HepG2 (cell line): ENCODE measurements at regions not wholly inside any gene's neighbourhood (a gene's known extent, or its start where the extent isn't known, plus 50 kb on each side); places are given as distances from the start of the nearest gene placed in this dataset.

Experiments
- ATAC-seq: fragments of 200-7000 bp; cut with Tn5 transposase; 3 replicates; pipeline ENCODE4 v1.9.1; 2020; ENCODE audit warnings: mild to moderate bottlenecking, moderate library complexity
- BruUV-seq: library from RNA; stranded (reverse); fragments of 400-500 nt; replicated peaks from 2 replicates; lab custom pipeline; 2021; lab: Mats Ljungman, UMichigan
- CTCF ChIA-PET: fragments of 300-600 bp; formaldehyde crosslinking; extraction: SDS; loops from one replicate; lab custom pipeline; 2021; ENCODE audit warnings: low total read pairs, inconsistent platforms, low intra/inter-chr PET ratio; lab: Yijun Ruan, JAX
- POLR2A ChIA-PET: fragments of 350-600 bp; sonication (Branson Sonifier 250); formaldehyde crosslinking; loops from one replicate; lab custom pipeline; 2020; ENCODE audit warnings: antibody characterized with exemption, inconsistent platforms; lab: Yijun Ruan, JAX
- DNase-seq: peaks from one replicate; pipeline ENCODE4 v3.0.0-alpha.2; 2015; ENCODE audit warnings: low spot score
- FAIRE-seq: peaks from 3 replicates; lab custom pipeline; 2011; peaks lifted over from hg19 to GRCh38; lab: Jason Lieb, UNC
- H2AFZ ChIP-seq: one replicate; pipeline ENCODE4 v1.6.1; 2011; ENCODE audit warnings: low read length, inconsistent platforms
- H3K27ac ChIP-seq: fragments of 300-600 bp; 3 replicates; pipeline ENCODE4 v1.8.0; 2011; ENCODE audit warnings: mixed run types, mild to moderate bottlenecking, mixed read lengths, low read length, inconsistent platforms; ENCODE audit not compliant: insufficient read depth; ENCODE audit errors: extremely low read length
- H3K27me3 ChIP-seq, 2 experiments: fragments of 200-600 bp in 1 of 2; 2 replicates in 1 of 2; 3 replicates in 1 of 2; pipeline versions ENCODE4 v1.6.0 to v1.8.0; 2011; ENCODE audit warnings: low read length in 2 of 2, mild to moderate bottlenecking in 2 of 2, moderate library complexity in 2 of 2, inconsistent platforms in 1 of 2; ENCODE audit not compliant: insufficient read depth in 2 of 2, control insufficient read depth in 1 of 2
- H3K36me3 ChIP-seq, 2 experiments: fragments of 200-600 bp in 1 of 2; replicated peaks in 1 of 2; 2 replicates in 1 of 2; 3 replicates in 1 of 2; pipeline versions ENCODE4 v1.5.1 to v1.8.0; 2011; ENCODE audit warnings: low read length in 2 of 2, inconsistent platforms in 1 of 2; ENCODE audit not compliant: insufficient read depth in 2 of 2, control insufficient read depth in 1 of 2
- H3K4me1 ChIP-seq: 2 replicates; pipeline ENCODE4 v1.5.1; 2012; ENCODE audit warnings: low read length, inconsistent platforms; ENCODE audit not compliant: insufficient read depth
- H3K4me2 ChIP-seq: 2 replicates; pipeline ENCODE4 v1.6.0; 2011; ENCODE audit warnings: low read depth, low read length, inconsistent platforms
- H3K4me3 ChIP-seq, 3 experiments: fragments of 200-600 bp in 1 of 3; sonication (generic), shearing (Covaris generic) in 1 of 3; replicated peaks in 1 of 3; 2 replicates each; pipeline ENCODE4 v1.5.1; 2011 to 2016; ENCODE audit warnings: low read length in 3 of 3, inconsistent platforms in 2 of 3, low read depth in 2 of 3, mild to moderate bottlenecking in 2 of 3, control low read depth in 1 of 3, mixed read lengths in 1 of 3; ENCODE audit not compliant: insufficient read depth in 1 of 3
- H3K79me2 ChIP-seq: one replicate; pipeline ENCODE4 v1.6.1; 2011; ENCODE audit warnings: low read length, inconsistent platforms; ENCODE audit not compliant: insufficient read depth
- H3K9ac ChIP-seq: 2 replicates; pipeline ENCODE4 v1.6.0; 2011; ENCODE audit warnings: mild to moderate bottlenecking, low read depth, low read length, inconsistent platforms; ENCODE audit not compliant: insufficient read depth
- H3K9me3 ChIP-seq: 2 replicates; pipeline ENCODE4 v1.5.1; 2012; ENCODE audit warnings: mild to moderate bottlenecking, low read length
- H4K20me1 ChIP-seq: 2 replicates; pipeline ENCODE4 v1.6.0; 2011; ENCODE audit warnings: inconsistent platforms, mild to moderate bottlenecking, low read length, moderate library complexity; ENCODE audit not compliant: insufficient read depth
- HNRNPLL ChIP-seq: fragments of 200-400 bp; formaldehyde crosslinking; IDR thresholded peaks from 2 replicates; pipeline ENCODE4 v1.6.1; 2017; ENCODE audit warnings: mild to moderate bottlenecking, low read depth, low read length; ENCODE audit not compliant: poor library complexity, severe bottlenecking
- KDM5A ChIP-seq: fragments of 200-600 bp; sonication (generic); IDR thresholded peaks from 2 replicates; pipeline ENCODE4 v1.7.0; 2018; ENCODE audit warnings: antibody characterized with exemption, mild to moderate bottlenecking, low read length, borderline replicate concordance
- NFIB ChIP-seq: sonication (generic); formaldehyde crosslinking; IDR thresholded peaks from 2 replicates; pipeline ENCODE4 v1.9.0; 2021; ENCODE audit warnings: missing genetic modification reagents, mild to moderate bottlenecking, borderline replicate concordance
- PHF5A ChIP-seq: IDR thresholded peaks from one replicate; pipeline ENCODE4 v1.6.1; 2018; ENCODE audit warnings: low read depth, missing genetic modification reagents; ENCODE audit not compliant: unreplicated experiment
- POLR2AphosphoS2 ChIP-seq: IDR thresholded peaks from 2 replicates; pipeline ENCODE4 v1.6.1; 2011; ENCODE audit warnings: low read depth, low read length, improper control_type of control experiment
- RBFOX2 ChIP-seq: fragments of 200-400 bp; formaldehyde crosslinking; IDR thresholded peaks from 2 replicates; pipeline ENCODE4 v1.6.1; 2017; ENCODE audit warnings: low read depth, mild to moderate bottlenecking, low read length
- SMAD1 ChIP-seq: sonication (generic); formaldehyde crosslinking; IDR thresholded peaks from 2 replicates; pipeline ENCODE4 v1.4.0; 2020; ENCODE audit warnings: missing genetic modification reagents, low read depth, mild to moderate bottlenecking, borderline replicate concordance
- TCF12 ChIP-seq, 2 experiments: fragments of 450-650 bp in 1 of 2; sonication (generic) in 1 of 2; formaldehyde crosslinking in 1 of 2; IDR thresholded peaks; 2 replicates each; pipeline versions ENCODE4 v1.6.1 to v1.8.0; 2017 to 2022; ENCODE audit warnings: antibody characterized with exemption in 1 of 2, mild to moderate bottlenecking in 1 of 2, missing genetic modification reagents in 1 of 2, moderate library complexity in 1 of 2
- ZC3H13 ChIP-seq: sonication (generic); formaldehyde crosslinking; IDR thresholded peaks from 2 replicates; pipeline ENCODE4 v1.8.1; 2023; ENCODE audit warnings: mild to moderate bottlenecking, missing genetic modification reagents, moderate library complexity
- ZFP91 ChIP-seq: sonication (generic); formaldehyde crosslinking; IDR thresholded peaks from 2 replicates; pipeline ENCODE4 v1.9.0; 2022; ENCODE audit warnings: missing genetic modification reagents, mild to moderate bottlenecking, borderline replicate concordance
- ZNF44 ChIP-seq: sonication (generic); formaldehyde crosslinking; IDR thresholded peaks from 2 replicates; pipeline ENCODE4 v1.5.1; 2020; ENCODE audit warnings: mild to moderate bottlenecking, missing genetic modification reagents
- ZNF672 ChIP-seq: sonication (generic); formaldehyde crosslinking; IDR thresholded peaks from 2 replicates; pipeline ENCODE4 v1.8.1; 2022; ENCODE audit warnings: missing genetic modification reagents
- ZNF841 ChIP-seq: sonication (generic); formaldehyde crosslinking; IDR thresholded peaks from 2 replicates; pipeline ENCODE4 v1.8.1; 2023; ENCODE audit warnings: missing genetic modification reagents, borderline replicate concordance
- WGBS: methylation state at CpG from one replicate; pipeline ENCODE4 v1.1.6; 2017; ENCODE audit warnings: low lambda C conversion rate; 5-methylcytosine and 5-hydroxymethylcytosine counted together
- in situ Hi-C: cut with HindIII; loops from 2 replicates; pipeline ENCODE4 v1.10.0; 2017; ENCODE audit warnings: low pct_unique_long_range_greater_than_20kb; ENCODE audit not compliant: extremely low pct_ligation_motif_present
- intact Hi-C: fragments of 100-400 bp; cut with micrococcal nuclease; formaldehyde crosslinking; loops from one replicate; pipeline ENCODE4 v1.10.0; 2022; ENCODE audit not compliant: unreplicated experiment
- TF ChIP-seq, protein P1 (sequence below): IDR thresholded peaks from 2 replicates; pipeline ENCODE4 v1.6.1; 2016; ENCODE audit warnings: low read depth
- TF ChIP-seq, protein P2 (sequence below): sonication (generic); formaldehyde crosslinking; IDR thresholded peaks from 2 replicates; pipeline ENCODE4 v1.5.0; 2020; ENCODE audit warnings: mild to moderate bottlenecking, missing genetic modification reagents

GRCh38 chr10:36096576-36096975 is 454.5 kb upstream of the FZD8 start:
- H3K9me3 ChIP-seq: no peaks in the 10 kb centered on the region
- in situ Hi-C loops: no loop called here
- no peak for DNase-seq
- CTCF ChIA-PET: no interaction called here
- WGBS: 56% methylated on average over 2 of the region's 2 CpGs
- no peak overlapping the region for H3K9ac ChIP-seq
- BruUV-seq: no TSS peak
- H3K79me2 ChIP-seq: no peaks in the 10 kb centered on the region
- no peaks in the 10 kb centered on the region for H4K20me1 ChIP-seq
- no peaks in the 10 kb centered on the region for H3K36me3 ChIP-seq
- TF ChIP-seq HNRNPLL (no peak), ZNF841 (CRISPR knock-in tag) (no peak), ZNF672 (no peak), PHF5A (no peak), RBFOX2 (no peak), ZNF44 (CRISPR knock-in tag) (no peak), ZFP91 (CRISPR knock-in tag) (no peak), TCF12 (IDR thresholded peaks at IDR 0.05) (no peak), TCF12 (CRISPR knock-in tag; IDR thresholded peaks at IDR 0.05) (no peak)
- POLR2A ChIA-PET: no interaction called here
- H3K4me1 ChIP-seq: no peaks in the 10 kb centered on the region
- ATAC-seq: no peak
- no peak overlapping the region for H3K4me3 ChIP-seq
- no peak overlapping the region for H3K4me2 ChIP-seq
- no peak for FAIRE-seq
- intact Hi-C loops: no loop called here
- no peak overlapping the region for H3K27ac ChIP-seq
- H2AFZ ChIP-seq: no peak overlapping the region
- no peaks in the 10 kb centered on the region for H3K27me3 ChIP-seq

DNA sequence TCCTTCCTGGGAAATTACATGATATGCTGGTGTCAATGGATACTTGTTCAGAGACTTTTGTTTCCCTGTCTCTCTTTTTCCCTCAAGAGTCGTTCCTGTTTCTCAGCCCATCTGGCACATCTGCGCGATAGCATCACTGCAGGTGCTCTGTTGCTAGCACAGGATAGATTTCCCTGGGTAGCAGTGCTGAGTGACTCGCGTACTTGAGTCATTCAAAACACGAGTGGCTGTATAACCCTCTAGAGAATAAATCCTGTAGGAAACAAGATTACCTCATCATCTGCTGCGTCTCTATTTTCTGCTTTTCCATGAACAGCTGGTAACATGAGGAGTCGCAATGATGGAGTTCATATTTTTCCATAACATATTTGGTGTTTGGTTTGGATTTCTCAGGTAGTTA is 452.0 kb upstream of the FZD8 start:
- Histone ChIP-seq H3K27ac (no peak overlapping the region), H3K4me3 (no peak overlapping the region), H3K9ac (no peak overlapping the region), H3K79me2 (no peaks in the 10 kb centered on the region), H3K4me2 (no peak overlapping the region), H3K36me3 (no peaks in the 10 kb centered on the region), H3K27me3 (no peaks in the 10 kb centered on the region), H4K20me1 (no peaks in the 10 kb centered on the region), H3K4me1 (no peaks in the 10 kb centered on the region)
- no peak for ATAC-seq
- DNase-seq: no peak
- intact Hi-C loops: no loop called here
- BruUV-seq: no TSS peak
- WGBS: 52% methylated on average over 8 of the region's 8 CpGs
- ChIA-PET POLR2A (no interaction called here), CTCF (no interaction called here)
- no peak for TF ChIP-seq SMAD1 (CRISPR knock-in tag)
- no peak for TF ChIP-seq POLR2AphosphoS2
- no peak for TF ChIP-seq ZC3H13 (CRISPR knock-in tag)
- TF ChIP-seq, protein P1, sequence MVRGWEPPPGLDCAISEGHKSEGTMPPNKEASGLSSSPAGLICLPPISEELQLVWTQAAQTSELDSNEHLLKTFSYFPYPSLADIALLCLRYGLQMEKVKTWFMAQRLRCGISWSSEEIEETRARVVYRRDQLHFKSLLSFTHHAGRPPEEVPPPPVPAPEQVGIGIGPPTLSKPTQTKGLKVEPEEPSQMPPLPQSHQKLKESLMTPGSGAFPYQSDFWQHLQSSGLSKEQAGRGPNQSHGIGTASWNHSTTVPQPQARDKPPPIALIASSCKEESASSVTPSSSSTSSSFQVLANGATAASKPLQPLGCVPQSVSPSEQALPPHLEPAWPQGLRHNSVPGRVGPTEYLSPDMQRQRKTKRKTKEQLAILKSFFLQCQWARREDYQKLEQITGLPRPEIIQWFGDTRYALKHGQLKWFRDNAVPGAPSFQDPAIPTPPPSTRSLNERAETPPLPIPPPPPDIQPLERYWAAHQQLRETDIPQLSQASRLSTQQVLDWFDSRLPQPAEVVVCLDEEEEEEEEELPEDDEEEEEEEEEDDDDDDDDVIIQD: no peak
- TF ChIP-seq, protein P2, sequence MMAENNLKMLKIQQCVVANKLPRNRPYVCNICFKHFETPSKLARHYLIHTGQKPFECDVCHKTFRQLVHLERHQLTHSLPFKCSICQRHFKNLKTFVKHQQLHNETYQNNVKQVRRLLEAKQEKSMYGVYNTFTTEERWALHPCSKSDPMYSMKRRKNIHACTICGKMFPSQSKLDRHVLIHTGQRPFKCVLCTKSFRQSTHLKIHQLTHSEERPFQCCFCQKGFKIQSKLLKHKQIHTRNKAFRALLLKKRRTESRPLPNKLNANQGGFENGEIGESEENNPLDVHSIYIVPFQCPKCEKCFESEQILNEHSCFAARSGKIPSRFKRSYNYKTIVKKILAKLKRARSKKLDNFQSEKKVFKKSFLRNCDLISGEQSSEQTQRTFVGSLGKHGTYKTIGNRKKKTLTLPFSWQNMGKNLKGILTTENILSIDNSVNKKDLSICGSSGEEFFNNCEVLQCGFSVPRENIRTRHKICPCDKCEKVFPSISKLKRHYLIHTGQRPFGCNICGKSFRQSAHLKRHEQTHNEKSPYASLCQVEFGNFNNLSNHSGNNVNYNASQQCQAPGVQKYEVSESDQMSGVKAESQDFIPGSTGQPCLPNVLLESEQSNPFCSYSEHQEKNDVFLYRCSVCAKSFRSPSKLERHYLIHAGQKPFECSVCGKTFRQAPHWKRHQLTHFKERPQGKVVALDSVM: no peak
- no peak for TF ChIP-seq NFIB (CRISPR knock-in tag)
- no peak for TF ChIP-seq KDM5A
- TF ChIP-seq, all 625 proteins: peak for 0
- Histone ChIP-seq H2AFZ (no peak overlapping the region), H3K9me3 (no peaks in the 10 kb centered on the region)
- in situ Hi-C loops: no loop called here
- FAIRE-seq: no peak
